ENCODE measurements at regions not wholly inside any gene's neighbourhood (a gene's known extent, or its start where the extent isn't known, plus 50 kb on each side); places are given as distances from the start of the nearest gene placed in this dataset.

DNA sequence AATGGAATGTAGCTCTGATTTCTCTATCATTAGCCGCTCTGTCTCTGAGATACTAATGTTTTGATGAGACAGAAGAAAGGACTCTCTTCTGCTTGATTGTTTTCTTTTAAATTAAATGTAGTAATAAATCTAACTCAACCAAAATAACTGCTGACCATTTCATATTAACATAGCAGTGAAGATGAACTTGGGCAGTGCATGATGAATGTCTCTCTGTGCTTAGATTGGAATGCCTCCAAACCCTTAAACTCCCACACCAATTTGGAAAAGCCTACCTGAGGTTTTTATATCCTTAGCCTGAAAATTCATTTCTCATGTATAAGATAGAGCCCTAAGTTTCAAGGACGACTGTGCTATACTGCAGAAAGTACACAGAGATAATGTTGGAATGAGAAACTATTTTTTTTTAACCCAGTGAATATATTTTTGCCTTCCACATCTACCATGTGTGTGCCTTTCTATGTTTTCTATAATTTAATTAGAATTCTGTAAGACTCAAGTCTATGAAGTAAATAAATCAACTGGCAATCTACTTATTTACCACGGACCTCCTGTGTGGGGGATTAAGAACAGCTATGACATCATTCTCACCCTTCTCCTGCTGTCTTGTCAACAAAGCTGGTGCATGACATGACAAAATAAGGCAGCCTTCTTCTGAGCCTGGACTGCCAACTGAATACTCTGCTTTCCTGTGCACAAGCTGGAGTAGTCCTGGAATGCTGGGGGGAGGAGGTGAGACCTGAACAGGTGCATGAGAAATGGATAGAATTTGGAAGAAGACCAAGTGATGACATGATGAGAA lies 155.5 kb downstream of the FGF9 start:
- intact Hi-C loops (cut with DNase I; ENCODE audit: low total_unique reads): no loop called here
- Histone ChIP-seq H3K27me3 (no peaks in the 10 kb centered on the region), H3K27ac (no peak overlapping the region), H3K4me3 (no peak overlapping the region), H3K4me1 (peaks cover 0 to 34% (median 15%) of the 10 kb centered on the region in 4 donors), H3K36me3 (no peaks in the 10 kb centered on the region), H3K9me3 (no peaks in the 10 kb centered on the region)
- no peak for DNase-seq
- WGBS, 5 donors: 51 to 61% (median 53%) methylated on average over 3 of the region's 3 CpGs
- TF ChIP-seq POLR2A (IDR thresholded peaks at IDR 0.05) (no peak), EP300 (IDR thresholded peaks at IDR 0.05) (no peak), POLR2AphosphoS5 (IDR thresholded peaks at IDR 0.05) (no peak)
- TF ChIP-seq, protein P1, sequence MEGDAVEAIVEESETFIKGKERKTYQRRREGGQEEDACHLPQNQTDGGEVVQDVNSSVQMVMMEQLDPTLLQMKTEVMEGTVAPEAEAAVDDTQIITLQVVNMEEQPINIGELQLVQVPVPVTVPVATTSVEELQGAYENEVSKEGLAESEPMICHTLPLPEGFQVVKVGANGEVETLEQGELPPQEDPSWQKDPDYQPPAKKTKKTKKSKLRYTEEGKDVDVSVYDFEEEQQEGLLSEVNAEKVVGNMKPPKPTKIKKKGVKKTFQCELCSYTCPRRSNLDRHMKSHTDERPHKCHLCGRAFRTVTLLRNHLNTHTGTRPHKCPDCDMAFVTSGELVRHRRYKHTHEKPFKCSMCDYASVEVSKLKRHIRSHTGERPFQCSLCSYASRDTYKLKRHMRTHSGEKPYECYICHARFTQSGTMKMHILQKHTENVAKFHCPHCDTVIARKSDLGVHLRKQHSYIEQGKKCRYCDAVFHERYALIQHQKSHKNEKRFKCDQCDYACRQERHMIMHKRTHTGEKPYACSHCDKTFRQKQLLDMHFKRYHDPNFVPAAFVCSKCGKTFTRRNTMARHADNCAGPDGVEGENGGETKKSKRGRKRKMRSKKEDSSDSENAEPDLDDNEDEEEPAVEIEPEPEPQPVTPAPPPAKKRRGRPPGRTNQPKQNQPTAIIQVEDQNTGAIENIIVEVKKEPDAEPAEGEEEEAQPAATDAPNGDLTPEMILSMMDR (IDR thresholded peaks at IDR 0.05): no peak

DNA sequence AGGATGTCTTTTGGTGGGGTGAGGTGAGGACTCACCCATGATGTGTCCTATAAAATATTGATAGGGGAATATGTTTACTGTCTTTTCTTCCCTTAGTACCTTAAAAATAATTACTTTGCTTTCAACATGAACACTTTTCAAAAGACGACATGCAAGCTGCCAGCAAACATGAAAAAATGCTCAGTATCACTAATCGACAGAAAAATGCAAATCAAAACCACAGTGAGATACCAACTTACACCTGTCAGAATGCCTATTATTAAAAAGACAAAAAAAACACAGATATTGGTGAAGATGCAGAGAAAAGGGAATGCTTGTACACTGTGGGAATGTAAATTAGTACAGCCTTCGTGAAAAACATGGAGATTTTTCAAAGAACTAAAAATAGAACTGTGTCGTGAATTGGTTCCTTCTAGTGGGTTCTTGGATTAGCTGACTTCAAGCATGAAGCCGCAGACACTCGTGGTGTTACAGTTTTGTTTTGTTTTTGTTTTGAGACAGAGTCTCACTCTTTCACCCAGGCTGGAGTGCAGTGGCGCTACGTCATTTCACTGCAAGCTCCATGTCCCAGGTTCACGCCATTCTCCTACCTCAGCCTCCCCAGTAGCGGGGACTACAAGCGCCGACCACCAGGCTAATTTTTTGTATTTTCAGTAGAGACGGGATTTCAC lies 160.9 kb downstream of the FGF9 start:
- Histone ChIP-seq H3K4me3 (no peak overlapping the region), H3K27me3 (no peaks in the 10 kb centered on the region), H3K9me3 (no peaks in the 10 kb centered on the region), H3K4me1 (peaks cover 0 to under 1% (median 0%) of the 10 kb centered on the region in 4 donors), H3K27ac (no peak overlapping the region), H3K36me3 (no peaks in the 10 kb centered on the region)
- WGBS, 5 donors: 88 to 93% (median 91%) methylated on average over 13 of the region's 13 CpGs
- DNase-seq: no peak
- TF ChIP-seq, protein P1 (IDR thresholded peaks at IDR 0.05): no peak
- TF ChIP-seq EP300 (IDR thresholded peaks at IDR 0.05) (no peak), POLR2A (IDR thresholded peaks at IDR 0.05) (no peak)
- intact Hi-C loops (cut with DNase I; ENCODE audit: low total_unique reads): no loop called here

DNA sequence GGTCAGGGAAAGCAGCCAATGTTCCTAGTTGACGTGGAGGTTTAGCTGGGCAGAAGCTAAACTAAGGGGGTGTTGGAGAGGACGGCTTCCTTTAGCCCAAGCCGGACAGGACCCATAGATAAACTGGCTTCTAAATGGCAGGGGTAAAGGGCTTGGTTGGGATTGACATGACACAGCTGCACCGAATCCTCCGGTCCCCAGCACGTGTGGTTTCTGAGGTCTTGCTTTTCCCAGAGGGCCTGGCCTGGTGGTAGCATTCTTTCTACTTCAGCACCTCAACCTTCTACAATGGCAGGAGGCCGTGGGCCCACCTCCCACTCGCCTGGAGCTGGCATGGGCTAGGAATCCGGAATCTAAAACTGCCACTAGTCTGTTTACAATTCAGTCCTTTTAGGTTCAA lies 163.0 kb downstream of the FGF9 start:
- intact Hi-C loops (cut with DNase I; ENCODE audit: low total_unique reads): no loop called here
- H3K4me1 ChIP-seq: no peaks in the 10 kb centered on the region
- 52 to 64% (median 58%) methylated on average over 9 of the region's 9 CpGs for WGBS, 5 donors
- H3K36me3 ChIP-seq: no peaks in the 10 kb centered on the region
- H3K27me3 ChIP-seq: no peaks in the 10 kb centered on the region
- no peaks in the 10 kb centered on the region for H3K9me3 ChIP-seq
- TF ChIP-seq POLR2A (IDR thresholded peaks at IDR 0.05): no peak
- no peak for TF ChIP-seq POLR2AphosphoS5 (IDR thresholded peaks at IDR 0.05)
- no peak for TF ChIP-seq EP300 (IDR thresholded peaks at IDR 0.05)
- TF ChIP-seq, protein P1 (IDR thresholded peaks at IDR 0.05): no peak
- H3K27ac ChIP-seq: no peak overlapping the region
- DNase-seq: no peak
- H3K4me3 ChIP-seq: no peak overlapping the region

DNA sequence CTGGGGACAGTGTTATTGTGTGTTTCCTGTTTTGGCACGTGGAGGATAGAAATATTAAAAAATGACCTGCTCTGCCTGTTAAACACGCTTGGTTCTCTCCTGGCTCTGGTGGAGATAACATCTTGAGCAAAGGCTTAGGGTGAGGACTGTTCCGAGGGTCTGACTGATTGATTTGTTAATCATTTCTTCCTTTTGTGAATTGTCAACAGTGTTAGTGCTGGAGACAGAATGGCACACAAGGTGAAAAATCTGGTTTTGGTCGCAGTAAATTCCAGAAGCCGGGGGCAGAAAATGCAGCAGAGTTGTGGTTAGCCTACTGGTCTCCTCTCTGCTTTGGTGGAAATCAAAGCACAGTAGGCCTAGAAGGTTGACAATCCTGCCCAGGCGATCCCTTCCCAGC lies 163.6 kb downstream of the FGF9 start:
- intact Hi-C loops (cut with DNase I; ENCODE audit: low total_unique reads): no loop called here
- H3K9me3 ChIP-seq: no peaks in the 10 kb centered on the region
- H3K4me1 ChIP-seq: no peaks in the 10 kb centered on the region
- no peaks in the 10 kb centered on the region for H3K36me3 ChIP-seq
- TF ChIP-seq EP300 (IDR thresholded peaks at IDR 0.05) (no peak), POLR2A (IDR thresholded peaks at IDR 0.05) (no peak), POLR2AphosphoS5 (IDR thresholded peaks at IDR 0.05) (no peak)
- TF ChIP-seq, protein P1 (IDR thresholded peaks at IDR 0.05): no peak
- H3K27me3 ChIP-seq: no peaks in the 10 kb centered on the region
- H3K4me3 ChIP-seq: no peak overlapping the region
- 32 to 46% (median 42%) methylated on average over 6 of the region's 6 CpGs for WGBS, 5 donors
- no peak for DNase-seq
- no peak overlapping the region for H3K27ac ChIP-seq
